ENCODE measurements at regions not wholly inside any gene's neighbourhood (a gene's known extent, or its start where the extent isn't known, plus 50 kb on each side); places are given as distances from the start of the nearest gene placed in this dataset.

- DNase-seq: no peak
These were observed 1514.8 kb downstream of the TBC1D22A start for GRCh38 chr22:48276994-48277867.

GRCh38 chr22:48275412-48275811 lies 1513.0 kb downstream of the TBC1D22A start:
- DNase-seq: no peak

GRCh38 chr22:48270731-48271130 lies 1508.3 kb downstream of the TBC1D22A start:
- DNase-seq: no peak

DNA sequence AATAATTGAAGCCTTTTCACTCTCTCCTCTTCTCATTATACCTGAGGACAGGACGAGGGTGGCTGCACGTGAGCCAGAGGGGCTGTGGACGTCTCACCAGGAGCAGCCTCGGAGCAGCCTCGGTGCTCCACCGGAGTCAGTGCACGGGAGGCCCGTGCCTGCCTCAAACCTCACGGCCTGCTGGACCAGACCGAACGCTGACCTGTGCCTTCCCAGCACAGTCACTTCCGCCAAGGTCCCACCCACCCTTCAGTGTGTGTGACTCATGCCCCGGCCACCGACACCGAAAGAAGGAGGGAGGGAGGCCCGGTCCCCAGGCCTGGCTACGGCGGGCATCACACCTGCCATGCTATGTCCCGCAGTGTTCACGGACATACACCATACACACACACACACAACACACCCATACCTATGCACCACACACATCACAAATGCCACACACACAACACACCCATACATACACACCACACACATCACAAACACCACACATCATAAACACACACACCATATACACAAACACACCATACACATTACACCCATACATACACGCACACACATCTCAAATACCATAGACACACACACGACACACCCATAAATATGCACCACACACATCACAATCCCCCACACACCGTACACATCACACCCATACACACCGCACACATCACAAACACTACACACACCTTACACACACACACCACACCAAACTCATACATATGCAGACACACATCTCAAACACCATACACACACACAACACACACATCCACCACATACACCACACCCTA lies 1506.5 kb downstream of the TBC1D22A start:
- DNase-seq: no peak

- DNase-seq: no peak
These were observed 1505.8 kb downstream of the TBC1D22A start for GRCh38 chr22:48268293-48268692.

DNA sequence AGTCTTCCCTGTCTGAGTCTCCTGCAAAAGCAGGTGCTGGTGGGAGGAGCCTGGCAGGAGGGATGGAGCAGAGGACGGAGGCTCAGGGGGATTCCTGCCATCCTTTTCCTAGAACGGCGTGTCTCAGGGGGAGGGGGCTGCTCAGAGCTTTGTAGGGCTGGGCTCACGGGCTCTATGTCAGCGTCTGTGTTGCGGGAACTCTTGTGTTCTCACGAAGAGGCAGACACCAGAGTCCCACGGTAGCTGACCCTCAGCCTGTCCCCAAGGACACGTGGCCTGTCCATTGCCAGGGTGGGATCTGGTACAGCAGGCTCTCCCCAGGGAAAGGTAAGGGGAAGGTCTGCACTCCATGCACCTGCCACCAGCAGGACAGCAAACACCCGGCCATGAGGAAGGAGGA lies 1505.2 kb downstream of the TBC1D22A start:
- no peak for DNase-seq

DNA sequence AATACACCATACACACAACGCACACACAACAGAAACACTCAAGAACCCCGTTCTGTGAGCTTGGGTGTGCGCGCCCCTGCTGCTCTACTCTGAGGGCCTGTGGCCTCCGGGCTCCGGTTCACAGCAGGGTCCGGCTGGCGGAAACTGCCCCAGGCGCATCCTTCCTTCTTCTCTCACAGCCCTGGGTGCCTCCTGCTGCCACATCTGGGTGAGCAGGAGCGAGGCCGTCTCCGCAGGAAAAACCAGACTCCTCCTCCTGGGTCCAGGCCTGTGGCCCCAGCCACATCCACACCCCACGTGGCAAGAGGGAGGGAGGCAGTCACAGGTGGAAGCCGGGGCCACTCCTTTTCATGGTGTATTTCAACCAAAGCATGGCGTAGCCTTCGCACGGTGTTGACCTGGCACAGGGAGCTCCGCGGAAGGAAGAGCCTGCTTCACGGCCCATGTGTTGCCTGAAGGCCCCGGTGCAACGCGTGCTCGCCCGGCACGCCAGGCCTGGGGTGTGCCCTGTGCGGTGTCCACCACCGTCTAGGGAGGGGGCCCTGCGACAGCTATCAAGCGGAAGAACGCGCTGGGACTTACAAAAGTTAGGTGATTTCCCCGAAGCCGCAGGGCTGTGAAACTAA lies 1502.7 kb downstream of the TBC1D22A start:
- DNase-seq: no peak

- no peak for DNase-seq
These were observed 1502.1 kb downstream of the TBC1D22A start for GRCh38 chr22:48264586-48264985.

DNA sequence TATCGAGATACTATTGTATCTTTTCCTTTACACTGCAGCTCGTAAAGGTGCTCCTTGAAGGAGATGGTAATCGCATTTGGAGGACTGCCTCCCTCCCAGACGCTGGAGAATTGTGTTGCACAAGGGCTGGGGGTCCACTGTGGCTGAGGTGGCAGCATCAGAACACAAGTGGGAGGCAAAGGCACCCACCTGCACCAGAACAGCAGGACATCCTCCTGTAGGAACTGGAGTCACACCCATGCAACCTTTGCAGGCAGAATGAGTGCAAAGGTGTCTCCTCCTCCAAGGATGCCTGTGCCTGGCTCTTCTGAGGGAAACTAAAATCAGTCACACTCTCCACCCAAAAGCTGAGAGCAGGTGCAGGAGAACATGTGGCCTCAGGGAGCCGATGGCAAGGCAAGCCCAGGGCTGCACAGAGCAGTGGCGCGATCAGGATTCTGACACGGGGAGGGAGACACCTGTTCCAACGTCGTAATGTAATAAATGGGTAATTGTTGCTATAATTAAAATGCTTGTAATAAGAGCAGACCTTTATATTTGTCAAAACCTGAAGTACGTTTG lies 1501.4 kb downstream of the TBC1D22A start:
- DNase-seq: no peak

DNA sequence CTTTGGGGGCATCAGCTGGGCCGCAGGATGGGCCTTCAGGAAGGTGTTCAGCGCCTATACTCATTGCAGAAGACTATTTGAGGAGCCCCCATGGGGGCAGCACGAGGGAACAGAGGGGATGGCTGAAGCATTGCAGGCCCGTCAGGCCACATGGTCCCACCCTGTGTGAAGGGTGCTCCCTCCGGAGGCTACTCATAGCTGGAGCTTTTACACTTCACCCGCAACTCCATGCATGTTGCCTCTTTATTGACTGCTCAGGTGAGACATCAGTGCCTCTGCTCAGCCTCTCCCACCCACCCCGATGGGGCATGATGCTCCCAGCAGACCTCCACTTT lies 1500.9 kb downstream of the TBC1D22A start:
- no peak for DNase-seq

DNA sequence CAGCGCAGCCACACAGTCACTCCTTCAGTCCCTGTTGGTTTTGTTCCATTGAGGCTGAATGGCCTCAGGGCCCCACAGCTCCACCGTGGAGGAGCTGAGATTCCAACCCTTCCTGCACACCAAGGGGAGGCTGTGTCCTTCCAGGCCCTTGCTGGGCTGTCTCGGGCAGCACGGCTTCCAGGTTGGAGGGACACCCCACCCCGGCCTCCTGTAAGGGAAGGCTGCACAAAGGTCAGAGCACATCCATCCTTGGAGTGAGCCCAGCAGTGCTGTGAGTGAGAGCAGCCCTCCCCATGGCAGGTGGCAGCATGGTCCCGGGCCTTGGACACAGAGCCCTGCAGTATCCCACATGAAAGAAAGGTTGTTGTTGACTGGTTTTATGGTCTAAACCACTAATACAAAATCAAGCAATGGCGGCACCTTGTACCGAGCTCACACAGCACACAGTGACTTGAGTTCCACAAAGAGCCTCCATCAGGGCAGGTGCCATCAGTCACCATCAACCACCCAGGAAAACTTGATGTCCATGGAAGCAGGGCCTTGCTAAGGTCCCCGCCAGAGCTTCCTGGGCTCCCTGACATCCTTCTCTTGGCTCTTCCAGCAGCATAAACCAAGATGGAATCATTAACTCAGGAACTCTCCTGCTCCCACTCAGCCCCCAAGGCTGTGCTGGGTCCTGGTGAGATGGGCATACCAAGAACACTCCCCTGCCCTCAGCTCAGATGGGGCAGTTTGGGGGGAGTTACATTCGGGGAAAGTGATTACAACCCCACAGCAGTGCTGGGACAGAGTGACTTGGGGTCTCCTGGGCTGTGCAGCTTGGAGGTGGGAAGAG lies 1500.4 kb downstream of the TBC1D22A start:
- DNase-seq: no peak

GRCh38 chr22:48261706-48262105 lies 1499.3 kb downstream of the TBC1D22A start:
- DNase-seq: no peak

- no peak for DNase-seq
These were observed 1498.7 kb downstream of the TBC1D22A start for GRCh38 chr22:48261048-48261621.

GRCh38 chr22:48259991-48260670 lies 1497.7 kb downstream of the TBC1D22A start:
- no peak for DNase-seq

DNA sequence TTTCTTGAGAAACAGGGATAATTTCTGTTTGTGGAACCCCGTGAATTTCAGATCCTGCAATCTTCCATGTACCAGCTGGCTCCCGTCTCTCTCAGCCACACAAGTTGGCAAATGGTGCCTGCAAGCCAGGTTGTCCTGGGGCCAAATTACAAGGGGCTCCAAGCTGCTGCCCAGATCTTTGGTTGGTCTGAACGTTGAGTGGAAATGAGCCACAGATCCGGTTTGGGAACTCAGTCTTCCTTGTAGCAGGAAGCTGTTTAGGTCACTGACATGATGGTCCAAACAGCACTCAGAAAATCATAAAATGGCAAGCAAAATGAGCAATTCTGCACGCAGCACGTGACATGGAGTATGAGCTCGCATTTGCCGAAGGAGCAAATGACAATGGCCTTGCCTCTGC lies 1496.4 kb downstream of the TBC1D22A start:
- DNase-seq: no peak

GRCh38 chr22:48258064-48258701 lies 1495.7 kb downstream of the TBC1D22A start:
- no peak for DNase-seq

GRCh38 chr22:48257685-48258055 lies 1495.2 kb downstream of the TBC1D22A start:
- DNase-seq: no peak

GRCh38 chr22:48256776-48257684 lies 1494.6 kb downstream of the TBC1D22A start:
- no peak for DNase-seq

GRCh38 chr22:48256041-48256739 lies 1493.7 kb downstream of the TBC1D22A start:
- no peak for DNase-seq

All from EL (cell line).